RCC 7860 (cell line): ENCODE measurements at regions not wholly inside any gene's neighbourhood (a gene's known extent, or its start where the extent isn't known, plus 50 kb on each side); places are given as distances from the start of the nearest gene placed in this dataset.
"Not testable (repeated sequence)": the region's sequence is repeated elsewhere in the genome, so short reads cannot be mapped to it uniquely, and the experiment has no call there.

Experiments
- DNase-seq: peaks from one replicate; pipeline ENCODE4 v3.0.0-alpha.2; 2015; ENCODE audit warnings: low spot score
- FAIRE-seq: peaks from 2 replicates; lab custom pipeline; 2012; peaks lifted over from hg19 to GRCh38; lab: Jason Lieb, UNC

GRCh38 chr5:100693481-100693880 lies 158.3 kb downstream of the FAM174A start:
- FAIRE-seq (no peak), DNase-seq (no peak)

GRCh38 chr5:100694100-100694499 lies 158.9 kb downstream of the FAM174A start:
- FAIRE-seq: no peak

GRCh38 chr5:100697970-100698369 lies 162.8 kb downstream of the FAM174A start:
- FAIRE-seq (no peak), DNase-seq (no peak)

More at GRCh38 chr5:100694100-100694499, 158.9 kb downstream of the FAM174A start:
- no peak for DNase-seq

- DNase-seq (no peak), FAIRE-seq (no peak)
Measured at GRCh38 chr5:100706776-100707175, 171.6 kb downstream of the FAM174A start.

GRCh38 chr5:100708645-100709171 lies 173.5 kb downstream of the FAM174A start:
- DNase-seq (no peak), FAIRE-seq (no peak)

DNA sequence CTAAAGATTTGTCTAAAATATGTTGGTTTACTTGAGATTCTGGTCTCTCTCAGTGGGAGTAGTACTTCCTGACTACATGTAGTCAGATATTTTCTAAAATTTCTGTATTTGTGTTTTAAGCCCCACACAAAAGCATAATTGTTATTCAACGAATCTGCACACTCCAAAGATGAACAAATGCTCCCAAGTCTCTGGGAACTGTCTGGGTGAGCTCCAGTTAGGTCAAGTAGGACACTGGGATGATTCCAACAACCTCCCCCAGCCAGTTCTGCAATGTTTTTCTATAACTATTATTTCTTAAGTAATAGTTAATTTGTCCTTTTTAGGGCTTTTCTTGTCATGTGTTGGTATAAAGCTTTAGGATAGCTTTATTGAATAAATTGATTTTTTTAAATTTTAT lies 174.6 kb downstream of the FAM174A start:
- FAIRE-seq: no peak
- DNase-seq: no peak

DNA sequence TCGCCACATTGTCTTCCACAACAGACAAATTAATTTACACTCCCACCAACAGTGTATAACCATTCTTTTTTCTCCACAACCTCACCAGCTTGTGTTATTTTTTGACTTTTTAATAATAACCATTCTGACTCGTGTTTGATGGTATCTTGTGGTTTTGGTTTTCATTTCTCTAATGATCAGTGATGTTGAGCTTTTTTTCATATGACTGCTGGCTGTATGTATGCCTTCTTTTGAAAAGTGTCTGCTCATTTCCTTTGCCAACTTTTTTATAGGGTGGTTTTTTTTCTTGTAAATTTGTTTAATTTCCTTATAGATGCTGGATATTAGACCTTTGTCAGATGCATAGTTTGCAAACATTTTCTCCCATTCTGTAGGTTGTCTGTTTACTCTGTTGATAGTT lies 179.6 kb downstream of the FAM174A start:
- DNase-seq, FAIRE-seq: not testable (repeated sequence)

DNA sequence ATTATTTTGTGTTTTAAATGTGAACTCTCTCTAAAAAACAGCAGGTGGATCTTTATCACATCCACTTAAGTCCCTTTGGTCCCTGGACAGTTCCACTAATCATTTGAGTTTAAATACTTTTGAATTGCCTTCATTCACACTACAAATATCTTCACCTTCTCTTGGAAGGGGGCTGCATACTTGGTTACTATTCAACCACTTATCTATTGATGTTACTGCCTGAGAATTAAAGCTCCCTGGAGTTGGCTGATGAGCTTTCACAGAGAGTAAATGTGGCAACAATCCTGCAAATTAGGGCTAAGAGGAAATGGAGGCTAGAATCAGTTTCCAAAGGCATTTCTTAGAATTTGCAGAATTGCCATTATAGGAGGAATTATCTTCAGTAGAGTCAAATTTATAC lies 180.4 kb downstream of the ST8SIA4 start:
- no peak for FAIRE-seq
- no peak for DNase-seq

DNA sequence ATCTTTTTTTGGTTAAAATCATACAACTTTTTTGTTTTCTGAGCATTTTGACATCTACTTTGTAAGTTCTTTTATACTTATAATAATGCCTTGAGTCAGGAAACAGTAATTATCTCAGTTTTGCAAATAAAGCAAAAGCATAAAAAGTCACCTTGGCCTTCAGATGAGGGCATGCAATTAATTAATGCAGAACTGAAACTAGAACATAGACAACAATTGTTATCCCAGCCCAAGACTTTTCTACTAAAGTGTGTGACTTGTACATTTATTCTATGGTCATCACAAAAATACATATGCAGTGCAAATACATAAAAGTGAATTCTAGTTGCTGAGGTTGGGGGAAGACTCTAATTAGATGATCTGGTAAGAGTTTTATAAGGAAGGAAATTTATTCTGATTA lies 179.9 kb downstream of the ST8SIA4 start:
- DNase-seq (no peak), FAIRE-seq (no peak)

GRCh38 chr5:100726116-100726515 lies 177.0 kb downstream of the ST8SIA4 start:
- no peak for FAIRE-seq
- no peak for DNase-seq

DNA sequence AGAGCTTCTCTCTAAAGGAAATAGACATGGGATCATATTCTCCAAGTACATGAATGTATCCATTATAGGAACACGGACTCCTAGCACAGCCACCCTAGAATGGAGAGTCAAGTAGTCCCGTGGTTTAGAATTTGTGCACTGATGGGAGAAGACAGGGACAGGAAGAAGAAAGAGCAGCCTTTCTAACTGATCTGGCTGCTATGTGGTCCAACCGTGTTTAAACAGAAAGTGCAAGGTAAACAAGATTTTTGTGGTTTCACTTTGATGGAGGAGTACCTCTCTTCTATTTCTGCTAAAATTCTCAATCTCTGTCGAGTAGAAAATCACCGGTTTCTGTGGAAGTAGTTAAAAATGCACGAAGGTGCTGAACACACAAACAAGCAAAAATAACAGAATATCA lies 171.3 kb downstream of the ST8SIA4 start:
- FAIRE-seq (no peak), DNase-seq (no peak)

DNA sequence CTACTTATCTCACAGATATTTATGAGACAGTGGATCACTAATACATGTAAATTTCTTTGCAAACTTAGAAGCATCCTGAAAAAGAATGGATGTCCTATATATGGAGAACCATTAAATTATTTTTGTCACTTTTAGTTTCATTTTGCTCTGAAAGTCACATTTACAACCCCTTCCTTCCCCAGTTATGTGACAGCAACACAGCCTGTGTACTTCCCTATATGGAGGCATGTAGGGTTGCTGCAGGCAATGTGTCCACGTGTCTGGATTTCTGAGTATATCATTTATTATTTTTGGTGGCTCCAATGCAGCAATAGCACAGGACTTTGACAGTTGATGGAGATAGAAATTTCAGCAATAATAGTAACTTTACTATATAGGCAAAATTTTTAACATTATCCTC lies 156.4 kb downstream of the ST8SIA4 start:
- DNase-seq (no peak), FAIRE-seq (no peak)

DNA sequence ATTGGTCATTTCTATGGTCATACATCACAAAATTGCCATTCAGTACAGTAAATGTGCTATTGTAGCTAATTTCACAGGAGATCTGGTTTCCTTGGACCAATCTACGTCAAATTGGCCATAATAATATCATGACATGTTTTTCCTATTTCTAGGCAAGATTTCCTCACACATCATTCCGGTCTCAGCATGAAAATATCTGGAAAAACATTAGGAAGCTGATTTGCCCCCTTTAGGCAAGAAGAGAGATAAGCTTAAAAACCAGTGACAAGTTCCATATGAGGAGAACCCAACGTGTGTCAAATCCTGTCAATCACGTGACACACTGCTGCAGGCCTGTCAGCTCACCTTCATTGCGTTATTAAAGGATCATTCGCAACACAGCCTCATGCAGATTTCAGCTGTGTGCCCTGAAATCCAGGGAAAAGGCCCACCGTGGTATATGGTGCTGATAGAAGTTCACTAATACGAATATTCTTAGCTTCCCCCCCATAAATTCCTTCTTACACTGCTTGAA lies 153.3 kb downstream of the ST8SIA4 start:
- FAIRE-seq (no peak), DNase-seq (no peak)

GRCh38 chr5:100755435-100755834 lies 147.6 kb downstream of the ST8SIA4 start:
- DNase-seq: no peak
- no peak for FAIRE-seq
